Activated CD4-positive, alpha-beta T cell treated with anti-CD3 and anti-CD28 coated beads, Interleukin-2, amount 50 U/mL, for 16 hours (primary cell): ENCODE measurements at regions not wholly inside any gene's neighbourhood (a gene's known extent, or its start where the extent isn't known, plus 50 kb on each side); places are given as distances from the start of the nearest gene placed in this dataset.
A peak's percentile ranks its signal among the peaks of the same experiment; 100 is the strongest.

Source experiments
- DNase-seq: peaks from one replicate; pipeline ENCODE4 v3.0.0-alpha.2; 2020

DNA sequence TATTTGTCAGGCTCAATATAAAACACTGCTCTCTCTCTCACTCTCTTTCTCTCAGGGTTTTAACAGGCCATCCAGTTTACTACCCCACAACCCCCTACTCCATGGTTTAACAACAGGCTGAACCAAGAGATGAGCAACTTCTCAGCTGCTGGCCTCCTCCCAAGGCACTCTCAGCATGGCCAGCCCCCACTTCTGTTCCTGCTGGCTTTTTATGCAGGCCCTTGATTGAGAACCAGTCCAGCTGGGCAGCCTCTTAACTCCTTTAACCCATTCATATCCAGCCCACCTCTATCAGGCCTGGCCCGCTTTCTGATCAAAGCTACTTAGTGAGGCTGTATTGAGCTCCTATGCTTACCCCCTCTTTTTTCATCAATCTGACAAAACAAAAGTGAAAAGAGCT lies 346.8 kb upstream of the POU3F2 start:
- DNase-seq: no peak

- no peak for DNase-seq
These were observed 336.1 kb upstream of the POU3F2 start for GRCh38 chr6:98498144-98498775.

GRCh38 chr6:98498866-98499265 lies 335.5 kb upstream of the POU3F2 start:
- no peak for DNase-seq

DNA sequence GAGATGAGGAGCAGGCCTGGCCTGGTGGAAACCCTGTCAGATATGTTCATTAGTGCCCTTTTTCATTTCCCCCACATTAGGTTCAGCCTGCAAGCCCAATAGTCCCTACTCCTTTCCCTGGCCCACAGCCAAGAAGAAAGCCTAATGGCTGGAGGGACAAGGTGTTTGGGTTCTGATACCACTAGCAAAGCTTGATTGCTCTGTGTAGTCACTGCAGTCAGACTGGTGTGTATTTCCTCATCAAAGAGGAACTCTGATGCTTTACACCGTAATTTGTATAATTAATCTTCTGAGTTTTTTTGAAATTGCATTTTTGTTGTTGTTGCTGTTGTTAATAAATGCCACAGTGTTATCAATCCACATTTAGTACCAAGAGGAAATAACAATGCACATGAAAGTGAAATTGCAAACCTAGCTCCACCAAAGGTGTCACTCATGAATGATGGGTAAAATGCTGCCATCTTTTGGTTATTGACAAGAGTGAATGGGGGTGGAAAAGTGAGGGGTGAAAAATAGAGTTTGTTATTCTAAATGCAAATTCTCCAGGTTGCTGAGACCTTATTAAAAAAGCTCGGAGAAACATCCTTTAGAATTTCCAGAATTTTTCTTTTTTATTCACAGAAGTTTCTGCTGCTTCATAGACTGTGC lies 320.2 kb upstream of the POU3F2 start:
- no peak for DNase-seq

DNA sequence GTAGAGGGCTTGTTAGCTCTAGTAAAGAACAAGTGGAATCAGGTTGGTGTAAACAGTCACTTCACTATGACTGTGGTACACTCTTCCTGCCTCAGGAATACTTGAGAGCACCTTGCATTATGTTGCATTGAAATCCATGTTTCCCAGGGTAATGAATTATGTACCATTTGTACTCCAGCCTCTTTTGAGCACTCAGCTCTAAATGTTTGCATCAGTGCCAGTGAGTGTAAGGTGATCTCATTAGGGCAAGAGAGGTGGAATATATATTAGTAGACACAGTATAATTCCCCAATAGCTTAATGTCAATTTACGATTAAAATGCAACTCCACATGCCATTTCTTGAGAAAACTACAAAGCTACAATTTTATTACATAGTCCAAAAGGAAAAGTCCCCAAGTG lies 319.6 kb upstream of the POU3F2 start:
- DNase-seq: no peak

DNA sequence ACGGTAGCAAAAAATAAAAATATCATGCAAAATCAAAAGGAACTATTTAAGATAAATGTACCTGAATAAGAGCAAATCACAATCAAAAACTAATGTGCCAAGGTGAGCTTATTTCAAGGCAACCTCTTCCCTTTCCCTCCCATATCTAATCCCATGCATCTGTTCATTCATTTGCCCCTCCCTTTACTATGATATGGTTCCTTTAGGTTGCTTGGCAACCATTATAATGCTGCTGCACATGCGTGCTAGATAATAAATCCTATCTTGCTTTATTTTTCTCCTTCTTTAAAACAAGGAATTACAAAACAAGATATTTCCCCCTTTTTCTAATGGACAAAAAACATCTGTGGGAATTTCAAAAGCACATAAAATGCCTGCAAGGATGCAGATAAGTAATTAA lies 318.2 kb upstream of the POU3F2 start:
- no peak for DNase-seq

DNA sequence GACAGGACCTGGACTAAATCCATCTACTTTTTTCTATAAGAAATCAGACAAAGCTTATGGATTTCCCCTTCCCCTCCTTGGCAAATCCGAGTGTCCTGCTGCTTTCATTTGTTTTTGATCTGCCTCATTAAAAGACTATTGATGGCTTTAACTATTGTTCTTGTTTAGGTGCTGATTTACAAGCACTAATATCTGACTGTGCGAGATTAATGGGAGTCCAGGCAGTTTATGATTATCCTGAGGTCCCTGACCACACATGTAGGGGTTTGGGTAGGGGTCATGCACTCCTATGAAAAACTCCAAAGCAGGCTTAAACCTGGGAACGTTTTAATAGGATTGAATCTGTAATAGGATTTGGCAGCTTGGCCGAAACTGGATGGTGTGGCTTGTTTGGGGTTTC lies 317.5 kb upstream of the POU3F2 start:
- DNase-seq: no peak

- no peak for DNase-seq
These were observed 308.5 kb upstream of the POU3F2 start for GRCh38 chr6:98525860-98526259.

DNA sequence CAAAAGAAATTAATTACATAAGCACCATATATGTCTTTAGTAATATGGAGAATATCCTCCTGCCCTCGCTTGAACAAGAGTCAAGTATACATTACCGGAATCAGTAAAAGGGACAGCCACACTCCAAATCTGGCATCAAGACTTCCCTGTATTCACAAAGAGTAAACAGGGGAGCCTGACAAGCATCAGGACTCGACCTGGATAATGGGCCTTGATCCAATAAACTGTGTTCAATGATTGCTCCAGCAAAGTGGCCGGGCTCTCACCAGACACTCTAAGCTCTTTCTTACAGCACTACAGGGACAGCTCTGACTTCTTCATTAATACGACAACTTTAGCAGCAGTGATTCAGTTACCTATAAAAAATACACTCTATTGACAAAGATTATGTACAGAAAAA lies 307.9 kb upstream of the POU3F2 start:
- DNase-seq: no peak

- no peak for DNase-seq
These were observed 305.0 kb upstream of the POU3F2 start for GRCh38 chr6:98529364-98529763.

GRCh38 chr6:98530732-98531131 lies 303.6 kb upstream of the POU3F2 start:
- no peak for DNase-seq

DNA sequence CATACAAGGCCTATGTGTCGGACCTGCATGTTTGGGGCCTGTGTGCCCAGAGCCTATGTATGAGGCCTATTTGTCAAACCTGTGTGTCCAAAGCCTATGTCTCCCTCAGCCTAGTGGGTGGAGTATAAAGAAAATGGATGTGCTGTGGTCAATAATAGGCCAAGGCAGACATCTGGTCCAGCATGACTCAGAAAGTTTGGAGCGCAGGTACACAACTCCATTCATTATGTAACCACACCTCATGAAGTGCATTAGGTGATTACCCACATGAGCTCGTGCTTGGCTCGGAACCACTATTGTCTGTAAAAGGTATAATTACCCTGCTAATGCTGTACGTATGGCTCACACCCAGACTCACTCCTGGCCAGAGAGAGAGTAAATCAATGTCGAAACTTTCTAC lies 302.4 kb upstream of the POU3F2 start:
- no peak for DNase-seq

DNA sequence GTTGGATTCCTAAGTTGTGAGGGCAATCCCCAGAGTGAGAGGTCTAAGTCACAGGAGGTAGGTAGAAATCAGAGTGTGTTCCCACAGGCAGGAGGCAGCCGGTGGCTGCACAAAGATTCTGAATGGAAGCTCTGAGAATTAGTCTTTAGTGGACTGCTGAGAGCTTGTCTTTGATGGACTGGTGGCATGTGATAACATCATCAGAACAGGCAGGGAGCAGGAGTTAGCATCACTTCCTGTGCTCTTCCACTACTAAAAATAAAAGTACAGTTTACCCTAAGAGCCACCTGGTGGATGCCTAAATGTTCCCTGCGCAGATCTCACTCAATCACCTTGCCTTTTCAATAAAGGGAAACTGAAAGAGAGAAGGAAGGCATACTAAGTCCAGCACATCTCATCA lies 294.6 kb upstream of the POU3F2 start:
- DNase-seq: peak; percentile 3

- DNase-seq: no peak
These were observed 288.0 kb upstream of the POU3F2 start for GRCh38 chr6:98546376-98546775.

DNA sequence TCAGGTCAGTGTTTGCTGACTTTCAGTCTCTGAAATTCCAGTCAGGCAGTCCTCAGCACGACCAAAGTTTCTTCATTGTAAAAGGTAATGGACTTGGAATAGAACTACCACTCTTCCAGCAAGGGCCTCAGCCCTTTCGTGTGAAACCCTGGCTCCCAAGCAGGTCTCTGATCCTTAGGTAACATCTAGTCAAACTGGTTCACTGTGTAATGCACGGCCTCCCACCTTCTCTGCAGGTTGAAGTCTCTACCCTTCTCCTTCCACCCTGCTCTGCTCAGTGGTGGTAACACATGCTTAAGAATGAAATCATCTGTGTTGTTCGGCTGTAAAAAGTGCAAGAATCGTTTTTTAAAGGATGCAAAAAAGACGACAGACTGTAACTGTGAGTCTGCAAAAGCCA lies 287.2 kb upstream of the POU3F2 start:
- DNase-seq: no peak

DNA sequence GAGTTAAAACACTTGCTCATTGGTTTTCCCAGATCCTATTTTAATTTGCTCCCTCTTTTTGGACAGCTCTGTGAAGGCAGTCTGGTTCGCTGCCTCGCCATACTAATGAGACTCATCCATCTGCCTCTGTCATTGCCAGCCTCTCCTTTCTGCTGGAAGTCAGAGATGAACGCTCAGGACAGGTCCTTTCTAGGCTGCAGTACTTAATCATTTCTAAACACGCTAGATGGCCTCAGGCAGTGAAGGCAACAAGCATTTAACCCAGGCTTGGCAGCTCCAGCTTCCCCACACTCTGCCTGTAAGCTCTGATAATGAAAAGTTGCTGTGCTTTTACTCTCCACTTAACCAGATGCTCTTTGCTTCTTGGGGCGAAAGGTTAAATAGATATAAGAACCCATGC lies 286.7 kb upstream of the POU3F2 start:
- no peak for DNase-seq

DNA sequence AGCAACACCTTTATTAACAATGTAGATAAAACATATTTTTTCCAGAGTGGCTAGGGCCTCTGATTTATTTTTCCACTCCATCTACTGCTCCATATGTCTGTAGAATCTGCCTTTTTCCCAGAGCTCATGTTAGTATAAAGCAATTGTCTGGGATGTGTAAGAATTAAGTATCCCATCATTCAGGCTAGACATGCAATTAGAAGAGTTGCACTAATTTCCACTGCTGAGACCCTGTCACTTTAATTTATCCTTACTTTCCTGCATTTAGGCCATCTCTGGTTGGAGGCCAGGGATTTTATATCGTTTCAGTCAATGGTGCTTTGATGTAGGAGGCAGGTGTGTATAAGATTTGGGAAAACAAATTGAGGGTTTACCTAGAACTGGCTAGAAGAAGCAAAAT lies 286.1 kb upstream of the POU3F2 start:
- no peak for DNase-seq

GRCh38 chr6:98560418-98560817 lies 274.0 kb upstream of the POU3F2 start:
- no peak for DNase-seq

GRCh38 chr6:98560841-98561240 lies 273.5 kb upstream of the POU3F2 start:
- DNase-seq: no peak

DNA sequence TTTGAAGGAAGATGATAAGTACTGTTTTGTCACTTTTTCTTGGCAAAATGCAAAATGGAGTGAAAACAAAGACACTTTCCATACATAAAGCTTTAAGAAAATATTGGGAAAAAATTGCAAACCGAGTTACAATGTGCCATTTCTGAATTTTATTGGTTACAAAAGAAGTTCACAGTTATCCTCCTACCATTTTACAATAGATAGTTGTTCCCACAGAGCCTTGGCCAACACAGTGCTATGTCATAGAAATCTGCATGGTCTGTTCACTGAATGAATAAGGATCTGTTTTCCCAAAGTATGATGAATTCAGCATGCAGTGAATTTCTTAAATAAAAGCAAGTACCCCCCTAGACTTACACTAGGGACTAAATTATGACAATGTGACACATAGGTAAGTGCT lies 268.2 kb upstream of the POU3F2 start:
- no peak for DNase-seq

DNA sequence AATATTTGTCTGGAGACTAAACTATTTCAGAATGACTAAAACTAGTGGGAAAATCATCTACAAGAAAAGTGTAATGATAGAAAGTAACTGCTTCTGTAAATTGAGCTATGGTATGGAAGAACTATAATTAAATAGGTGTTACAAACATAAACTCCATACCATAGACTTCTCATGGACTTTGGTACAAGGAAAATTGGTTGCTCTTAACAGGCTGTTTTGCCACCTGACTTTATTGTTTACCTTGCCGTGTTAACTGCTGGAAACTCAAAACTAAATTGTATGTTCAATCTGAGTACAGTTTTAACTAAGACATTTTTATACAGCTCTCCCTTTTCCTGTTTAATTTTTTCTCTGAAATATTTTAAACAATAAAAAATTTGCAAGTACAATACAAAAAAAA lies 261.8 kb upstream of the POU3F2 start:
- no peak for DNase-seq

GRCh38 chr6:98574984-98575383 lies 259.4 kb upstream of the POU3F2 start:
- DNase-seq: no peak

DNA sequence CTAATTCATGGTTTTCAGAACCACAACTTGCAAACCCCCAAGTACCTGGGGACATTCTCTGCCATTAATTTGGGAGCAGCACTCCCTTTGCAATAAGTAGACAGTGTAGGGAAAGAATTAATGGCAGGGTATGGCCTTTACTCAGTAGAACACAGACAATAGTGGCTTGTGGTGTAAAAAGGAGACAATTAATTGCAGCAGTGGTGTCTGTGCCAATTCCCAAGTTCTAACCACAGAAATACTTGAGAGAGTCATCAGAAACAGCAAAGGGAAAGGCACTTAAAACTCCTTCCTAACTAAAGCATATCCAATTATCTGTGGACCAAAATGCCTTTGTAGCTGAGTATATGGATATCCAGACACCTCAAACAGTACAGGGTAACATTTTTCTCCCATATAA lies 257.6 kb upstream of the POU3F2 start:
- DNase-seq: no peak

DNA sequence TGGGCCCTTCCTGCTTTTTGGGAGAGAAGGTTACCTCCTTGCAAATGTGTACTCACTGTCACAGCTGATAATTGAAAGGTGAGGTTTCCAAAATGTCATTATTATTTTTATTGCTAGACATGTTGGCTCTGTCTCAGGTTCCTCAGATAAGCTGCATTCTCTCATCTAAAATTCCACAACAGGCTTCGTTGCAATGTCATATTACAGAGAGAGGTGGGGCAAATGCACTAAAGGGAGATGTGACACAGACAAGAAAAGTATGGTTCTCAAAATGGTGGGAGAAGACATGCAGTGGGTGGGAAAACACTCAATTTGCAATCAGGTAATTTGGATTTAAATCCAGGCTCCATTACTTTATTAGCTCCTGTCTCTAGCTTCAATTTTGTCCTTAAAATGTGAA lies 256.4 kb upstream of the POU3F2 start:
- no peak for DNase-seq

GRCh38 chr6:98579079-98579478 lies 255.3 kb upstream of the POU3F2 start:
- no peak for DNase-seq
